NCI-H446 (cell line): ENCODE measurements at regions not wholly inside any gene's neighbourhood (a gene's known extent, or its start where the extent isn't known, plus 50 kb on each side); places are given as distances from the start of the nearest gene placed in this dataset.

Source experiments
- DNase-seq, 2 experiments: peaks; one replicate each; lab custom pipeline; 2025; lab: John Stamatoyannopoulos, UW

DNA sequence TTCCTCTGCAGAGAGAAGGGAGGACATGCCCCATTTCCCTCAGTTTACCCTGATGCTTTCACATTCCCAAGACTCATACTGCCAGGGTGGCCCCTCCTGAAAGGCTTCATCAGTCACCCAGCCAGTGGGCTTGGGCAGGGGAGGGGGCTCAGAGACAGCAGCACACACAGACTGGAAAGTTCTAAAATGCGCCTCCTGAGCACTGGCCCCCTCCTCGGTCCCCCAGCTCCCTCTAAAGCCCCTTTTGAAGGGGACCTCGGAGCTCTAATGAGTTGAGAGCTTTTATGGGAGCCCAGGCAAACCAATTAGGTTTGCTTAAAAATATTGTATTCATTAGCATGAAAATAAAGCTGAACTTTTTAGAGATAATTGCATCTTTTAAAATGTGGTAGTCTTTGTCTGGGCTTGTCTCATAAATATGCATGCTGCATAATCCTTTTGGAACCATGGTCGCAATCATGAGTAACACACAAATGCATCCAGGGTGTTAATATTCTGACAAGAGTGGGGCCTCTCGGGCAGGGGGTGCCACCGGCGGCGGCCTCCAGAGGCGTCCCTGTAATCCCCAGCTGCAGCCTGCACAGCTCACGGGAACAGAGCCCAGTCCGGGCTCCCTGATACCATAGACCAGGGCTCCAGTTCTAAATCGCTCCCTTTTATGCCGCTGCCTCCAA is 78.5 kb downstream of the RPLP1 start:
- no peak for DNase-seq

DNA sequence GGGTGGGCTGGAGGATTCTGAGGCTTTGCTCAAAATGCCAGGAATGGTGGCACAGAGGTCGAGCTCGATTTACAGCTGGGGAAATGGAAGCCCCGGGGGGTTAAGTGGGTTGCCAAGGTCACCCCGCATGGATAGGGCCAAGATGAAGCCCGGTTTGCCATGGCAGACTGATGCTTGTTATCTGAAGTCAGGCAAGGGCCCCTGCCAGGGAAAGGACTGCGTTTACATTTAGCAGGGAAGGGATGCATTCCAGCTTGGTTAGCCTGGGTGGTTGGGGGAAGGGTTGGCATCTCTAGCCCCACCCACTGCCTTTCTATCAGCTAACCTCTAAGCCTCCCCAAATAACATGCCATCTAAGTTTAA is 79.0 kb downstream of the RPLP1 start:
- no peak for DNase-seq

DNA sequence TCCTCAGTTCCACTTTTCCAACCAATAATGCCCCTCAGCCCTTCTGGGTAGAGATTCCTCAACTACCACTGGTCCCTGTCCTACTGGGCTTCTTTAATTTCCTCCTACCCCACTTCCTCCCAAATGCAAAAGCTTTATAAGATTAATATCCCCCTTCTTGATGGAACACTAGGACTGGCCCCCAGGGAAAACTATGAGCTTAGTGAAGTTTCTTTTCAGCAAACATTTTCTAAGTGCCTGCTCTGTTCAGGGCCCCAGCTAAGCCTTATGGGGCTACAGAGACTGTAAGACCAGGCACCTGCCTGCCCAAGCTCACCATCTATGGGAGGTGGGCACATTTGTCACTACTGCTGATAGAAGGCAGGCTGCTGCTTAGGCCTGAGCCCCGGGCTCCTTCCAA is 79.4 kb downstream of the RPLP1 start:
- DNase-seq = no peak

DNA sequence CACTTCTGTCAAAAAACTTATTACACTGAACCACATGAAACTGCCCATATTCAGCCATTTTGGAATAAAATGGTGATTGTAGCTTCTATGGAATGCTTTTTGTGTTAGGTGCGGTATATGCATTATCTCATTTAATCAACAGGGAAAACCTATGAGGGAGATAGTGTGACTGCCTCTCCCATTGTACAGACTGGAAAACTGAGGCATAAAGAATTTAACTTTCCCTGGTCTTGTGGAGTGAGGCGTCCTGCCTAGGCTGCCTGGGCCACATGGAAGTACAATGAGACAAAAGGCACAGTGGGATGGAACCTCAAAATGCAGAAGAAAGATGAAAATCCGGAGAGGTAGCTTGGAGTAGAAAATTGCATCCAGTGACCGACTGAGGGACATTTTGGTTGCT is 80.2 kb downstream of the RPLP1 start:
- DNase-seq = no peak

DNA sequence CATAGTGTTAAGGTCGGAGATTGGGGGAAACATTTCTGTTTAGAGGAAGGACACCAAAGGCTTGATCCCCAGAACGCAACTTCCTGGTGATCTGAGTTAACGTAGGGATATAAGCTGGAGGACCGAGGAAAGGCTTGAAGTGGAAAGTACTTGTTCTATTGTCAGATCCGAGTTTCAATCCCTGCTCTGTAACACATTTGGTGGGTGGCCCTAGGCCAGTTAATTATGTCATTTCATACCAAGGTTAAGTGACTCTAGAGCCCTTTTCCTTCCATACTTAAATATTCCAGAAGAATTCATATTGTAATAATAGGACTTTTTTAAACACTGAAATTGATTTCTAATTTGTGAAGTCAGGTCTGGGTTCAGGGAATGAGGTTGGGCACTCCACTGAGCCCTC is 80.9 kb downstream of the RPLP1 start:
- no peak for DNase-seq

DNA sequence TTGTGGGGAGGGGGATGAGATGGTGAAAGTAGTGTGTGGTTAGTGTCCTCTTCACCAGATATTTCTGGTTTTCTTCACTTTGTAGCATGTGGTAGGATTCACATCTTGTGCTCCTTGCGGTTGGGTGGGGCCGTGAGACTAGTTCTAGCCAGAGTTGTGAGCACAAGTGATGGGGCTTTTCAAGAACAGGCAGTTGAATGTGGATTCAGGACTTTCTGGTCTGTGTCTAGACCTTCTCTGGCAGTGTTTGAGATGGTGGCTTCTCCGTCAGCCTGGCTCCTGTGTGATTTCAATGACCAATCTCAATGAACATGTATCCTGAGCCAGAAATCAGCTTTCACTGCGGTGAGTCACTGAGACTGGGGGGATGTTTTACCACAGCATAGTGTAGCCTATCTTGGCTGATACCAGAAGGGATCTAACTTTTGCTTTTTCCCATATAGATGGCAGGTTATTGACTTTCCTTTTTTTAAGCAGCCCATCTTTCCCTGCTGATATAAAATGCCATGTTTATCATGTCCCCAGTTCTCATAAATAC is 82.6 kb downstream of the RPLP1 start:
- no peak for DNase-seq

DNA sequence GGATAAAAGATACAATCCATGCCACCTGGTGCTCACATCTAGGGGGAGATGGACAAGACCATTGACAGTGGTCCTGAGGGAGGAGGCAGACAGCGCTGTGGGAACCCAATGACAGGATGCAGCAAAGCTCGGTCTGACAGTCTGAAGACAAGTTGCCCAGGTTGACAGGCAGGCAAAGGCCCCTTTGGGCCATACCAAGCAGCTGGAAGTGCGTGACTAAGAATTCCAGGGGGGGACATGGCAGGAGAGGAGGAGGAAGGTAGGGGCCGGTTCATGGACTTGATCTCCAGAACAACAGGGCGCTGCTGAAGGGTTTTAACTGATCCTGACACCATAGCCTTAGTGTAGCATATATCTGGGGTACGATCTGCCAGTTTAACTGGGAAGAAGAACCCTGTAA is 83.4 kb downstream of the RPLP1 start:
- DNase-seq = no peak

DNA sequence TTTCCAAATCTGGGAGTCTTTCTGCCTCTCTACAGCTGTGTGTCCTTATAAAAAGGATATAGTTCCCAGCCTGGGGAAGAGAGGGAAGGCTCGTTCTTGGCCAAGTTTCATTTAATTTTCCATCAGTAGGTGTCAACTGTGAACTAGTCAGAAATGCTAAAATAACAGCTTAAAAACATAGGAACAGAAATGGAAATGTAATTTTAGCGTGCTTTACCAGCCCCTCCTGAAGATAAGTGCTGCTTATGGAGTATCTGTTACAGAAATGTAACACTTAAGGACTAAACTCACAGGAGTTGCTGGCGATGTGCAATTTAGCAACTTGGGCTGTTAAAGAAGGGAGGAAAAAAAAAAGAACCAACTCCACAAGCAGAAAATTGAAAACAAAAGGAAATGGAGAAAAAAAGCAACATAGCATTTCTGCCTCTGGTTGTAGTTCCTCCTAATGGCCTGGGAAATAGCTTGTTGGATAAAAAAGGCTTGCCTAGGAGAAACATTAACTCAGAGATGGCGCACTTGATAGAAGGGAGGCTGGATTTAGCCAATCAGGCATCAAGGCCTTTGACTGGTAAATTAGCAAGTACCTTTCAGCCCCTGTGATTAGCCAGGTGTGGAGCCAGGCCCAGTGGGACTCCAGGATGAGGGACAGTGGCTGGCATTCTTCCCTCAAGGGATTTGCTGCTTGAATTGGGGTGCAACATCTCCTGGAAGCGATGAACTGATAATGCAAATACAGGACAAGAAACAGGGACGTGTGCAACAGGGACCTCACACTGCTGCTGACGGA is 84.3 kb downstream of the RPLP1 start:
- DNase-seq = no peak

DNA sequence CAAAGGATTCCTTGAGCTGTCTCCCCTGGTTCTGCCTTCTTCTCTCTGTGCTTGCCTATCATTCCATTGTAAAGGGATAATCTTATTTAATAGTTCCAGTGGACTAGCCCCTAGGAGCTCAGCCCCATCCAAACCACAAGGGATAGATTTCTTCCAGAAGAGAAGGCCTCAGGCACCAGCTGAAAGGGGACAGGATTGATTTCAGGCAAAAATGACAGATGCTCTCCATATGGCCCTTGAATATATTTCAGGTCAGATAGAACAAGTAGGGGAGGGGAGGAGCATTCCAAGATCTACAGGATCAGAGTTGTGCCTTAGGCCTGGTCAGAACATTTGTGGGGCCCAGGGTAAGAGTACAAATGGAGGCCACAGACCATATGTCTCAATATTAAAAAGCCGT is 85.3 kb downstream of the RPLP1 start:
- DNase-seq = no peak

DNA sequence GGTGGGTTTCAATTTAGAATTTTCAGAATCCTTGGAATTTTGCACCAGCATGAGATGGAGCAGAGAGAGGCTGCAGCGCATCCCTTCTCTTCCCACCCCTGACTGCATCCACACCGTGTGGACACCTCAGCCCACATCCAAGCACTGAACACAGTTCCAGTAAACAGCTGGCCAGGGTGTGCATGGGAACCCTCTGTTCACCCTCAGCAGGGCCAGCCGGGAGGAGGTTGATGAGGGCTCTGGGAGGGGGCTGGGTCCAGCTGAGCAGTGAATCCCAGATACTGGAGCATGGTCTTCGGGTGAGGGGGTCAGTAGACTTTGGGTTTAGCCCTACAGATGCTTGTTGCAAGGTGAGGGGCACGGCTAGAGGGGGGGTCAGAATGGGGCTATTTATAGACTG is 85.8 kb downstream of the RPLP1 start:
- no peak for DNase-seq

DNA sequence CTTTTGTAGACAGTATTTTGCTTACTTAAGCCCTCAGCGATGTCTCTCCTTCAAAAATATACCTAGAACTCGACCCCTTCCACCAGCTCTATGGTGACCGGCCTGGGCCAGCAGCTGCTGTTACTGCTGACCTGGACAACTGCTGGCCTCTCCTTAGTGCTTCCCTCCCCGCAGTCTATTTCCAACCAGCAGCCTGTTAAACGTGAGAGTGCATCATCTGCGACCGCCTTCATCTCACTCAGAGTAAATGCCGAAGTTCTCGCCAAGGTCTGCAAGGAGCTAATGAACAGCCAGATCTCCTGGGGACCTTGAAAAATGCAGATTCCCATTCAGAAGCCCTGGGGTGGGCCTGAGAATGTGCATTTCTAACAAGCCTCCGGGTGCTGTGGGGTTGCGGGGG is 86.7 kb downstream of the RPLP1 start:
- no peak for DNase-seq

DNA sequence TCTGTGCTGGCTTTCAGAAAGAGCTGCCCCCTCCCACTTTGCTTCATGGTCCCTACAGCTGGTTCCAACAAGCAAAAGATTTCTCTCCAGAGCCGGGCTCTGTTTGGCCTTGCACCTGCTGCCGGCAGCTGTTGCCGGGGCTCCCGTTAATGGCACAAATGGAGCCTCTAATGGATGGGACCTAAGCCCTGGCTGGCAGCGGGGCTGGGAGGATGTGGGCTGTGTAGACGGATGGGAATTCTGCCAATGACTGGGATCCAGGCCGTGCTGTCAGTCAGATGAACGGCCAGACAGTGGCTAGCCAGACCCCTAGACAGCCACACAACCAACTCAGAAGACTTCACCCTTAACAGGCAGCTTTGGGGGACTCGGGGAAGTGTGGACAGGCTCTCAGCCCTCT is 88.0 kb downstream of the RPLP1 start:
- peak in 1 of 2 experiments; percentile 20 for DNase-seq

DNA sequence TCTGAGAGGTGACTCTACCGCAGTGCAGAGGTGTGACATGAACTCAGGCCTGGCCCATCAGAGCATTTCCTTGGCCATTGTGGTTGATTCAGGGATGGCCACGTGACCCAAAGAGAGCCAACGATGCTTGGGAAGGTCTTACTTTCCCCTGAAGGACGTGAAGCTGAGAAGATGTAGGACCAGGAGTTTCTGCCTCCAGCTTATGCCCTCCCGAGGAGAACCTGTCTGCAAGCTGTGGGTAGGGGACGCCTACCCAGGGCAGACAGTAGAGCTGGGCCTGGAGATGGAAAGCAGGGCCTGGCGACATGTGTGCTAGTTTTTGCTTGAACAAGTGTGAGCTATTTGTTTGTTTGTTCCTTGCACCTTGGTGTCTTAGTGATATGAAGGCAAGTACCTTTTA is 89.4 kb downstream of the RPLP1 start:
- no peak for DNase-seq

DNA sequence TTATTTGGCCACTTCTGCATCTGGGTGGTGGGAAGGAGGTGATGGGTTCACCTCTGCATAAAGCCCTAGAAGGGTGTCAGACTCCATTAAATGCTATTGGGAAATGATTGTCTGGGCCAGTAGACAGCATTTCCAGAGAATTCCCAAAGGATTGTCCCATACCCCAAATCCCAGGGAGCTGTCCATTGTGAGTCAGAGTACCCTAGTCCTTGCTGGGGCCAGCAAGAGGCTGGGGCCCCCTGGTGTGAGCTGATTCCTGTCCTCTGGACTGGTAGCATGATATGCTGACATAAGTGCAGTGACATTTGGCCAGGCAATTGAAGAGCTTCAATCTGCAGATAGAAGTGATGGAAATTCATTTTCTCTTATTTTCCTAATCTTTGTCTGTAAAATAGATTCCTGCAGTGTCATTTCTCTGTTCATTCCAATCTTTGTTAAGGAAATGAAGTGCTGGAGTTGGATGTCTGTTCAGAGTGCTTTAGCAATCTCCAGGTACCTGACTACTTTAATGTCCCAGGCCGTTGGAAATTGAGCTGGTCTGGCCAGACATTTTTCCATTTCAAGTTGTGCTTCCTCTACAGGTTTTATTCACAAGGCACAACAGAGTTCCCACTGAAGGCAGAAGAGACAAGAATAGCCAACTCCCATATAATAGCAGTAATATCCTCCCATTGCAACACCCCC is 91.2 kb downstream of the RPLP1 start:
- no peak for DNase-seq

DNA sequence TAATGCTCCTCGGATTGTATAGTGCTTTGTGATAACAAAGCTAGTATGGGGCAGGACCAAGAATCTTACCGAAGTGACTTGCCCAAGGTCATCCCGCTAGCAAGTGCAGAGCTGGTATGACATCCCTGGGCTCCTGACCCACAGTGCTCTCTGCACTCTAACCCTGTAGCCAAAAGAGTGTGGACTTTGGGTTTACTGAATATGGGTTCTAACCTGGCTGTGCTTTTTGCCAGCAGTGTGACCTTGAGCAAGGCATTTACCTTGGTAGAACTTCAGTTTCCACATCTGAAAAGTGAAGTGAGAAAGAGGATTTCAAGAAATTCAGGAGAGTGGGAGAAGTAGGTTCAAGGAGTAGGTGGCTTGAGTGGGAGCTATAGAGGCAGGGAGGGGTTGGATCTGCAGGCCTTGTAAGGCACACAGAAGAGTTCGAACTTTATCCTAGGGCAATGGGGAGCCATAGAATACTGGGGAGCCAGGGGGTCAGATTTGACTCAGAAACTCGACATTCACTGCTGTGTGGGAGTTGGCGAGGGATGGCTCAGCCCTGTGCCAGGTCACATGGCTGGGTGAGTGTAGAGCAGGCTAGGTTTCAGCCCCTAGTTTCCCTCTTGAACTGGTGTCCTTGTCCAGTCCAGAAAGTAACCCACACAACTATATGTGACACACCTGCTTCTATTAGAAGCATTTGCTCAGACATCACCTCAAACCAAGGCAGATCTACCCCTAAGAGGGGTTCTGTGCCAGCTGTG is 91.9 kb downstream of the RPLP1 start:
- no peak for DNase-seq

DNA sequence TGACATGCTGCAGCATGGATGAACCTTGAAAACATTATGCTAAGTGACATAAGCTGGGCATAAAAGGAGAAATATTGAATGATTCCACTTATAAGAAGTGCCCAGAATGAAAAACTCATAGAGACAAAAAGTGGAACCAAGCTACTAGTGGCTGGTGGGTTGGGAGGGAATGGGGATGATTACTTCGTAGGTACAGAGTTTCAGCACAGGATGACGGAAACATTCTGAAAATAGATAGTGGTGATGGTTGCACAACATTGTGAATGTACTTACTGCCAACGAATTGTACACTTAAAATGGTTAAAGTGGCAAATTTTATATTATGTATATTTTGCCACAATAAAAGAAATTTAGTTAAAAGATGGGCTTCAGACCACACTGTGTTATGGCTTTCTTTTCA is 93.6 kb downstream of the RPLP1 start:
- DNase-seq = no peak

DNA sequence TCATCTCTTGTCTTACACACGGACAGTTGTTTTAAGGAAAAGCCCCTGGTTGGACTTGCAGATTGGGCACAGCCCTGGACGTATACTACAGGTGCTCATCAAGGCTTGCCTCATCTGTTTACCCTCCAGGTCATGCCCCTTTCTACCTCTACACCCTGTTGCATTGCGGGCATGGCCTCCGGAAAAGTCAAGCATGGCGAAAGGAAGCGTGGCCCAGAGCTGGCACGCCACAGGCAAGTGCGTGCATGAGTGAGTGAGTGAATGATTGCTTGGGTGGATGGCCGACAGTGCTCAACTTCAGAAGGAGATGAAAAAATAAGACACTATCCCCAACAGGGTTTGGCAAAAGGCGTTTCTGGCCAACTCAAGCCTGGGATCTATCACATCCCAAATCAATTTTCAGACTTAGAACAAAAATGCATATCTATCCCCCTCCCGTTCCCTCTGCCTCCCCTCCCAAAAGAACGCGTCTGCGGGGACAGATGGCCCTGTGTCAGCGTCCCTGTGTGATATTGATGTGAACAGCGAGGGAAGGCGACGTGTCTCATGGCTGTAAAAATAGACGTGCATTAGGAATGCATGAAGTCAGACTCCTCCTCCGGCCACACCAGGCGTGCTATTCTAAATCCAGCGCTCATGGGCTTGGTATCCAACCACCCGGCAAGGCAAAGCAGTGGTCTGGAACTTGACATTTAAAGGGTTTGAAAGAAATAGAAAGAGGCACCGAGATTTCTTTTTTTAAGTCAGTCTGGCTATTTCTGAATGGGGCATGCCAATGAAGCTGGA is 96.0 kb downstream of the RPLP1 start:
- DNase-seq = no peak

DNA sequence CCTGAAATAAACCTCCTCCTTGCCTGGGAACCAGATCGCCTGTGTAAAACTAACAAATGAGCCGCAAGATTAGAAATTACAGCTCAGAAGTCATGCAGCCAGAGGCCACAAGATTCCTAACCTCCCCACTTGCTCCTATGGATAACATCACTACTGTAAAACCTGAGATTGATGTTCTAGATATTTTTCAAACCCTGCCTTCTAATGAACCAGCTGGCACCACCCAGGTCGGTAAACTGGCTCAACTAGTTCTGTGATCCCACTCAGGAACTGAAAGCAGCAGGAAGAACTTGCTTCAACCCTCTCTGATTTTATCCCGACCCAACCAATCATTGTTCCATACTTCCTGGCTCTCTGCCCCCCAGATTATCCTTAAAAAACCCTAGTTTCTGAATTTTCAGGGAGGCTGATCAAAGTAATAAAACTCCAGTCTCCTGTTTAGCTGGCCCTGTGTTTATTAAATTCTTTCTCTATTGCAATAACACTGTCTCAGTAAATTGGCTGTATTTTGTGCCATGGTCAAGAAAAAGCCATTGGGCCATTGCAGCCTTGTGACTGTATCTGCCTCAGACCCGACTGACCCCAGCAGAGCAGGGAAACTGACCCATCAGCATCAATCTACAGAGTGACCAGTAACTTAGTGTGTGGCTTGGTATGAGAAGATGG is 98.9 kb downstream of the RPLP1 start:
- DNase-seq = no peak

DNA sequence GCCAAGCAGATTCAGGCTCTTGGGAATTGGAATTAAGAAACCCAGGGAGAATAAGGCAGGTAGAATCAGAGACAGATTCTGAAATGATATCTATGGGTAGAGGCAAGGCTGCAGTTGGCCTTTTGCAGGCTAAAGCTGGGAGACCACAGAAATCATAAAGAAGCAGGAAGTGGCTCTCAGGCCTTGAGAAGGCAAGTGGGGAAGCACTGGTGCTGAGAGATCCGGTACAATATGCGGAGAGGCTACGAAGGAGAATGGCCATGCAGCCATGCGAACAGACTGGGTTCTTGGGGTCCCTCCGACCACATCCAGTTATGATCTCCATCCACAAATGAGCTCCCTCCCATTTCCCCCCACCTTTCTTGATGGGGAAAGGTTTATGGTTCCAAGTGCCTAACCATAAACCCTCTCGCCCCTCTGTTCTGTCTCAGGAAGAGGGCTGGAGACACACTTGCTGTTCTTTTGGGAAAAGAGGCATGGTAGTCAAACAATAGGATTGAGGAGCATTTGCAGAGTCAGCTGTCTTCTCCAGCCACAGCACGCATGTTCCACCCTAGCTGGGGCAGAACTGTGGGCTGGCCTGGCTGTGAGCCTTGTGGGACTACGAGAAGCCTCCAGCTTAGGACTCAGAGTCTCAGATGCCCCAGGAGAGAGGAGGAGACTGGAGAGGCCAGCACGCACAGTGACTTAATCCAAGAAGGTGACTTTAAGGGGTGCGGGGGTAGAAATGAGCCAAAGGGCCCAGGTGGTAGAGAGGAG is 99.6 kb downstream of the RPLP1 start:
- DNase-seq = no peak

DNA sequence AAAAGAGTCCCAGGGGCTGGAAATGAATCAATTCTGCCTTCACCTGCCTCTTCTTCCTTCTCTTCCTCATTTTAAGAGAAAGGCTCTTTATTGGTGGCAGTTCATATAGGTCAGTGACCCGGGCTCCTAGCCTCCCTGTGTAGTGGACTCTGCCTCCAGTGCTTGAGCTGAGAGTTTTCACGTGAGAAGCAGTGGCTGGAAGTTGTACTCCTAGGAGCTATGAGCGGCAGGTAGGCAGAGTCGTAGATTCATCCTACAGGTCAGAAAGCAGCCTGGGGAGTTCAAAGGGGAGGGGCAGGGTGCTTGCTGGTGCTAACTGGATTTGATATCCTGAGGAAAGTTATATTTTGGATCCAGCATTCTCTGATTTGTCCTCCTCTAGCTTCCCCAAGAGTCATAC is 101.1 kb downstream of the RPLP1 start:
- DNase-seq = no peak
